ENCODE measurements at regions not wholly inside any gene's neighbourhood (a gene's known extent, or its start where the extent isn't known, plus 50 kb on each side); places are given as distances from the start of the nearest gene placed in this dataset.
A peak's percentile ranks its signal among the peaks of the same experiment; 100 is the strongest.
"Not testable (repeated sequence)": the region's sequence is repeated elsewhere in the genome, so short reads cannot be mapped to it uniquely, and the experiment has no call there.

GRCh38 chr7:156321430-156321829 lies 319.1 kb upstream of the RNF32 start:
- intact Hi-C loops (cut with micrococcal nuclease; ENCODE audit: unreplicated experiment); H3K27ac ChIP-seq (ENCODE audit: extremely low read length, insufficient read depth, low read length); H3K9me3 ChIP-seq (ENCODE audit: low read length); FAIRE-seq; H2AFZ ChIP-seq (ENCODE audit: low read length); H4K20me1 ChIP-seq (ENCODE audit: insufficient read depth, low read length); CTCF ChIA-PET (ENCODE audit: low intra/inter-chr PET ratio, low total read pairs); H3K4me2 ChIP-seq (ENCODE audit: low read depth, low read length); in situ Hi-C loops (cut with HindIII; ENCODE audit: extremely low pct_ligation_motif_present, low pct_unique_long_range_greater_than_20kb); POLR2A ChIA-PET; DNase-seq (ENCODE audit: low spot score); H3K9ac ChIP-seq (ENCODE audit: insufficient read depth, low read depth, low read length); H3K79me2 ChIP-seq (ENCODE audit: insufficient read depth, low read length); ATAC-seq; H3K4me1 ChIP-seq (ENCODE audit: insufficient read depth, low read length); BruUV-seq (replicated peaks); H3K4me3 ChIP-seq (replicated peaks in 1 of 3; ENCODE audit: insufficient read depth in 1 of 3, low read depth in 2 of 3, low read length in 3 of 3); H3K36me3 ChIP-seq (replicated peaks in 1 of 2; ENCODE audit: control insufficient read depth in 1 of 2, insufficient read depth in 2 of 2, low read length in 2 of 2): not testable (repeated sequence)
- TF ChIP-seq MNT (IDR thresholded peaks at IDR 0.05): 0 out of 2 replicates have a peak, but pooled peaks have one; percentile 22
- WGBS (ENCODE audit: low lambda C conversion rate): 5% methylated on average over 1 of the region's 1 CpG
- H3K27me3 ChIP-seq (ENCODE audit: control insufficient read depth in 1 of 2, insufficient read depth in 2 of 2, low read length in 2 of 2): peaks cover 2 to 18% of the 10 kb centered on the region in 2 experiments; a peak in 4 of 5 replicates

GRCh38 chr7:156318926-156319325 lies 321.6 kb upstream of the RNF32 start:
- CTCF ChIA-PET (ENCODE audit: low intra/inter-chr PET ratio, low total read pairs): no interaction called here
- in situ Hi-C loops (cut with HindIII; ENCODE audit: extremely low pct_ligation_motif_present, low pct_unique_long_range_greater_than_20kb): no loop called here
- Histone ChIP-seq H3K27me3 (ENCODE audit: control insufficient read depth in 1 of 2, insufficient read depth in 2 of 2, low read length in 2 of 2) (peaks cover 2 to 18% of the 10 kb centered on the region in 2 experiments; a peak in 4 of 5 replicates), H3K36me3 (replicated peaks in 1 of 2; ENCODE audit: control insufficient read depth in 1 of 2, insufficient read depth in 2 of 2, low read length in 2 of 2) (no peaks in the 10 kb centered on the region), H3K27ac (ENCODE audit: extremely low read length, insufficient read depth, low read length) (no peak overlapping the region), H3K79me2 (ENCODE audit: insufficient read depth, low read length) (no peaks in the 10 kb centered on the region), H3K4me3 (replicated peaks in 1 of 3; ENCODE audit: insufficient read depth in 1 of 3, low read depth in 2 of 3, low read length in 3 of 3) (no peak overlapping the region), H3K4me1 (ENCODE audit: insufficient read depth, low read length) (no peaks in the 10 kb centered on the region), H3K4me2 (ENCODE audit: low read depth, low read length) (no peak overlapping the region), H4K20me1 (ENCODE audit: insufficient read depth, low read length) (no peaks in the 10 kb centered on the region), H3K9me3 (ENCODE audit: low read length) (peaks cover 5% of the 10 kb centered on the region; the same call in 1 of the 2 replicates), H3K9ac (ENCODE audit: insufficient read depth, low read depth, low read length) (no peak overlapping the region), H2AFZ (ENCODE audit: low read length) (no peak overlapping the region)
- DNase-seq (ENCODE audit: low spot score) (no peak), ATAC-seq (no peak), FAIRE-seq (no peak)
- 58% methylated on average over 9 of the region's 11 CpGs for WGBS (ENCODE audit: low lambda C conversion rate)
- intact Hi-C loops (cut with micrococcal nuclease; ENCODE audit: unreplicated experiment): no loop called here
- TF ChIP-seq GATAD1 (CRISPR knock-in tag; IDR thresholded peaks at IDR 0.05): no peak
- TF ChIP-seq ZFP1 (CRISPR knock-in tag; IDR thresholded peaks at IDR 0.05): no peak
- POLR2A ChIA-PET: no interaction called here
- no TSS peak for BruUV-seq (replicated peaks)

Data from HepG2 (cell line).